Activated CD4-positive, alpha-beta T cell treated with anti-CD3 and anti-CD28 coated beads for 24 hours (primary cell): ENCODE measurements at regions not wholly inside any gene's neighbourhood (a gene's known extent, or its start where the extent isn't known, plus 50 kb on each side); places are given as distances from the start of the nearest gene placed in this dataset.

Experiments
- DNase-seq, 2 donors: peaks; one replicate each; pipeline ENCODE4 v3.0.0-alpha.2; 2020; ENCODE audit warnings: low read depth in 2 of 2

DNA sequence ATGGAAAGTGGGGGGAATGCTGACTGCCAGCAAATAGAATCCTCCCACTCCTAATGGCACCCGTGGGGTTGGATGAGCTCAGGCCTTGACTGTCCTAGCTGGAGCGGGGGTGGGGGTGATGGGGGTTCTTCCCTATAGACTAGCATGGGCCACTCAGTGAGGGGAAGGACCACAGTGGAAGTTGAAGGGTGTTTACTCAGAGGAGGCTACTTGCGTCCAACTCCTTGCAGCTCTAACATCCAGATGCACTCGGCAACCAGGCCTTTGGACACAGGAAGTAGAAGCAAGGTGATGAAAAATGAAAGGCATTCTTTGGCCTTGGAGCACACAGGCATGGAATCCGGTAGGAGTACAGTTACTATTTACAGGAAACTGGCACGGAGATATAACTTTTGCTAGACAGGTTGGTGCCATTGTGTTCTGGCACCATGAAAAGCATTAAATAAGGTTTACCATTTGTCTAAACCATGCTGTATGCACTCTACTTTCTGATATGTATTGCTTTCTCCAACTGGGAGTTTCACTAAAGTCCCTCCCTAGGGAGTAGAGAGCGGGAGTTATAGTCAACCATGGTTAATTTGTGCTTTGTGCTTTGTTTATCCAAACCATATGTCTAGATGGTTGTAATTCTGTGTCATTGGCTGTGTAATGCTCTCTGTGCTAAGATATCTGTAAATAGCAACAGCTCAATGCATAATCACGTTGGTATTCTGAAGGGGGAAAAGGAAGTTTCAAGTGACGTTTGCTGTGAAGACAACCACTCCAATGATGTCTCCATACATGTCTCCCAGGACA is 125.3 kb downstream of the TSHZ3 start:
- no peak for DNase-seq

DNA sequence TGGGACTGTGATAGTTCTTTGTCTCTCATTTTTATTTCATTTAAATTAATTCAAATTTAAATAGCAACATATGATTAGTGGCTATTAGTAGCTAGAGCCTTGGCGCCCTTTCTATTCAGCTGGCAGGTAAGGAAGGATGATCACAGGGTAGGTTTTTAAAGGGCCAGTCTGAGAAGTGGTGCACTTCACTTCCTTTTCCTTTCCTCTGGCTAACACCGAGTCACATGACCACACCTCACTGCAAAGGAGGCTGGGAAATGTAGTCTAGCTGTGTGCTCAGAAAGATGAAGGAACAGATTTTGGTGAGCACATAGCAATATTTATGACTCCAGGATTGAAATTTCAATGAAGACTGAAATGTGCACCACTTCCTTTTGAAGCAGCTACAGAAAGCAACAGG is 128.7 kb downstream of the TSHZ3 start:
- DNase-seq, result no peak

DNA sequence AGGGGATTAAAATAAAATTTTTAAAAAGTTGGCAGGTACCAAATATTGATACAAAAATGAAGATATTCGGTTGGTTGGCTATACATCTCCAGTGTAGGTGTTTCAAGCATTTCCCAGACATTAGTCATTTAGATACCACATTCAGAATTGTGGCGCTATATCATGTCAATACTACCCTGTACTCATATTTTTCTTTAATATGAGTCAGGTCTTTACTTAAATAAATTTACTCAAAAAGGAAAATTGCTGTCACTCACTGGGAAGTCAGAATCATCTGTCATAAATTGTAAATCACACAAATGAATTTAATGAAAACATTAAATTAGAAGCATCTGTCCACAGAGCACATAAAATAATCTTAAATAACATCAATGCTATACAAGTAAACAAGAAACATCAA is 134.2 kb downstream of the TSHZ3 start:
- DNase-seq, result no peak

DNA sequence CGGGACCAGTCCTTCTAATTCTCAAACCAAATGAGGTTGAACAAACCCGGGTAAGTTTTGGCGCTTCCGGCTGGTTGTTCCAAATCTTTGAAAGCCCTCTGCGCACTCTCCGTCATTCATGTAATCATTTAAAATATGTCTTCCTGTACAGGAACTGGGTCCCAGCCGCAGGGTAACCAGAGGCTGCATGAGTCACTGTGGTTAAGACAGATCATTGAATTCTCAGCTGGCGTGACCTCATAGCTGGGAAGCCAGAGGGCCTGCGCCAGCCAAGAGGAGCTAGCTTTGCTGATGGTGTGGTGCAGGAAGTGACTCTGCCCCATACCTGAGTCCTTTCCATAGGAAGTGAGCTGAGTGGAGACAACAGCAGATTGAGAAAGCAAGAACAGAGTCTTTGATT is 135.2 kb downstream of the TSHZ3 start:
- peak; percentile 75 to 80 for DNase-seq

DNA sequence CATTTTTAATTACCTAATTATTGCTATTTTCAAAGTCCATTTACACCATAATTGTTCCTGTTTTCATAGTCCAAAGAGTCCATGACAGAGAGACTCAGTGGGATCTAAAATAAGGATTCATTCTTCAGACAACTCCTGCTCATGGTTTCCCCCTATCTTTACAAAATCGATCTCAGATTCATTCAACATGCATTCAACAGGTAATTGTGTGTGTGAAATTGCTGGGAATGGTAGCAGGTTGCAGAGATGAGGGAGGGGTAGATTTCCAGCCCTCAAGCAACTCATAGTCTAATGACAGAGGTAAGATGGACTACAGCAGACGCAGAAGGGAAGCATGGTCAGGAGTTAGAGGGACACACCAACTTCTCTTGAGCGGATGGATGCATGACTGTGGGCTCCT is 138.1 kb downstream of the TSHZ3 start:
- no peak for DNase-seq

GRCh38 chr19:31205887-31206518 is 143.2 kb downstream of the TSHZ3 start:
- no peak for DNase-seq

- DNase-seq, result no peak
Measured at GRCh38 chr19:31204115-31204514, 145.1 kb downstream of the TSHZ3 start.

- DNase-seq, result no peak
Measured at GRCh38 chr19:31185261-31185660, 164.0 kb downstream of the TSHZ3 start.

GRCh38 chr19:31181535-31181934 is 167.7 kb downstream of the TSHZ3 start:
- DNase-seq, result no peak

GRCh38 chr19:31180907-31181306 is 168.3 kb downstream of the TSHZ3 start:
- DNase-seq, result no peak

DNA sequence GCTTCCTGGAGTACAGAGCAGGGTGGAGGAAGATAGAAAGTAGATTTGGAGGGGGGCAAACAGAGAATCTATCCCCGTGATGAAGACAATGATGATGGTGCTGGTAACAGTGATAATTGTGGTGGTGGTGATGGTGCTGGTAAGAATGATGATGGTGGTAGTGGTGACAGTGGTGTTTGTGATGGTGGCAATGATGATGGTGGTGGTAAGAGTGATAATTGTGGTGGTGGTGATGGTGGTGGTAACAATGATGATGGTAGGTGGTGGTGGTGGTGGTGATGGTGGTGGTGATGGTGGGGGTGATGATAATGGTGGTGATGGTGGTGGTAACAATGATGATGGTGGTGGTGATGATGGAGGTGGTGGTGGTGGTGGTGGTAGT is 169.8 kb downstream of the TSHZ3 start:
- no peak for DNase-seq

DNA sequence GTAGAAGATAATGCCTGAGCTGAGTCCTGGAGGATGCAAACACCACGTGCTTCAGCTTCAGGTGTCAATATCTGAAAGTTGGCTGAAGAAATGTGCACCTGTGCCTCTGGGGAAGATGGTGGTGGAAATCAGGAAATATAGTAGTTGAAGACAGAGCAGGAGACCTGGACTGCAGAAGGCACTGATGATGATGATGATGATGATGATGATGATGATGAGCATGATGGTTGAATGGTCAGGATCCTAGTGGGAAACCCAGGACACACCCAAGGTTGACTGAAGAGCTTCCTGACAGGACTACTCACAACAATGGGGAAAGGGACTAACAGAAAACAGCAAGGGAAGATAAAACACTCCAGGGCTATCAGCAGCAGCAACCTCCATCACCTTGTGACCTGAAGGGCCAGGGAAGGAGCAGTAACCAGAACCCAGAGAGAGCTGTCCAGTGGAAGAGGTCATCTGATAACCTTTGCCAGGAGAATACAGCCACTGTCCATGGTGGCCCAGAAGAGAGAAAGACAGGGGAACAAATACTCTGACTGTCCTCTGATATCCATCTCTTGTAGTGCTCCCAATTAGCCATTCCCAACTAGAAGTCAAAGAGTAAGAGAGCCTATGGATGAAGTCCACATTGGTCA is 170.3 kb downstream of the TSHZ3 start:
- no peak for DNase-seq

DNA sequence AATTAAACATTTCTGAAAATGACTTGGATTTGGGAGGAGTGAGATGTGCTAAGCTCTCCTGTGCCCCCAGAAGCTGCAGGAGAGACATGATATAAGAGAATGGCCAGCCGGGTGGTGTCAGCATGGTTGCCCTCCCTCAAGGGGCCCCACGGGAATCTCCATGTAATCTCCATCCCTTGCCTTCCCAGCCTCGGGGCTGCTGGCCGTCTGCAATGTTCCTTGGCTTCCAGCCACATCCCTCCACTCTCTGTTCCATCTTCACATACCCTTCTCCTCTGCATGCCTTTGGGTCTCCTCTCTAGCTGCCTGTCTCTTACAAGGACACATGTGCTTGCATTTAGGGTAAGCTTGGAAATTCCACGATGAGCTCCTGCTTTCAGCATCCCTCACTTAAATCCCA is 172.0 kb downstream of the TSHZ3 start:
- no peak for DNase-seq

DNA sequence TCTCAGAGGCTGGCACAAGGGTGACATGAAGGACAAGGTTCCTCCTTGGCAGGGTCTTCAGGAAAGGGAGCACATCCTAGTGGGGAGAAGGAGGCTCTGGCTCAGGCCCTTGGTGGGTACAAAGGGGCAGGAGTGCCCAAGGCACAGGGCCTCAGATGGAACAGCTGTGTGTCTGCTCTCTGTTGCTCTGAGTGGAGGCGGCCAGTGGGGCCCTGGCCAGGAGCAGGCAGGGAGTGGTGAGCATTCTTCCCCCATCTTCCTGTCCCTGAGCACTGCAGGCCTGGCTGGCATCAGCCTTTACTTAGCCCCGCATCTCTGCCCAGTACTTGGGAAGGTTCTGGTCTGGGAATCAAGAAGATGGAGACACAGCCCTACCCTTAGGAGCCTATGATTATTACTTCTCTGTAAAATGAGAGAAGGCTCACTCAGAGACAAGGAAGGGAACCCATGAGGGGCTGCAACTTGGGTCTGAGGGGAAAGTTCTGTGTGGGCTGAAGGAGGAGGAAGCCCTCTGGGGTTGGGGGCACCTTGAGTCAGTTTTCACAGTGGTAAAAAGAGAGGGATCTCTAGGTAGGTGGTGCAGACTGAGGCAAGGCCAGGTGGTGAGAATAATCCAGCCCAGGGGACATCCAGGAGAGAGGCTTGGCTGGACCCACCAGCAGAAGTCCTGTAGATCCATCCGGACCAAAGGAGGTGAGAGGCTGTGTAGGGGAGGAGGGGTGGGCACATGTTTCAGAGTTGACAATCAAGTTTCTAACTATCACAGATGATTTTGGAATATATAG is 173.5 kb downstream of the TSHZ3 start:
- no peak for DNase-seq

DNA sequence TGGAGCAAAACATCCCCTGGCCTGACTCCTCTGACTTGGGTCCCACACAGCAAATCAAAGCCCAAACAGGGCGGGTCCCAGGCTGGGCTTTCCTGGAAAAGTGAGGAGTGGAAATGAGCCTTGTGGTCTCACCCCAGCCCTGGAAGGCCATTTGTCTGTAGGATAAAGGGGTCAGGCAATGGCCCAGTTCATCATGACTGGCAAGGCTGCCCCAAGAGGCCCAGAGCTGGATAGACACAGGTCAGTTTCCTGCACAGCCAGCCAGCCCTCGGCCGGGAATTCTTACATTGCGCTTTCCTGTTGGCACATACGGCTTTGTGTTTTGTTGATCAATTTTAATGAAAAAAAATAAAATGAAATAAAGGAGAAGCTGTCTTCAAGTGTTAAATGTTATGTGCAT is 174.3 kb downstream of the TSHZ3 start:
- DNase-seq, result no peak

DNA sequence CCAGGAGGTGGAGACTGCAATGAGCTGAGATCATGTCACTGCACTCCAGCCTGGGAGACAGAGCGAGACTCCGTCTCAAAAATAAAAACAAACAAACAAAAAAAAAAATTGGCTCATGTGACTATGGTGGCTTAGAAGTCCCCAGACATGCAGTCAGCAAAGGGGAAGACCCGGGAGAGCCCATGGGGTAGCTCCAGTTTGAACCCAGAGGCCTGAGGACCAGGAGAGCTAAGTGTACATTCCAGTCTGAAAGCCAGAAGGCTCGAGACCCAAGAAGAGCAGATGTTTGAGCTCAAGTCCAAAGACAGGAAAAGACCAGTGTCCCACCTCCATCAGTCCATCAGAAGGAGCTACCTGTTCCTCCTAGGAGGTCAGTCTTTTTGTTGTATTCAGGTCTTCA is 175.2 kb downstream of the TSHZ3 start:
- DNase-seq, result no peak

DNA sequence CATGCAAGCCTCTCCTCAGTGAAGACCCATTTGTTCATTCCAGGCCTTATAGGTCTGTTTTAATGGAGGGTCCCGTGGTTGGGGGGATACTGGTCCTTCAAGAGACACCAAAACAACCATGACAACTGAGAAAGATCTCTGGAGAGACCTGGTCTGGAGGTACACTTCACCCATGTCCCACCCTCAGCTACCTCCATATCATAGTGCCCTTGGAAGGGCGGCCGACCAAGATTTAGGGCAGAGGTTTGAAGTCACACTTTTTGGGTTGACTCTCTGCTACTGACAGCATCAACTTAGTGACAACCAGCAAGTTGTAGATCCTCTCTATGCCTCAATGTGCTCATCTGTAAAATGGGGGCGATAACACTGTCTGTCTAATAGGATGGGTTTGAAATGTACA is 177.3 kb downstream of the TSHZ3 start:
- DNase-seq, result no peak

DNA sequence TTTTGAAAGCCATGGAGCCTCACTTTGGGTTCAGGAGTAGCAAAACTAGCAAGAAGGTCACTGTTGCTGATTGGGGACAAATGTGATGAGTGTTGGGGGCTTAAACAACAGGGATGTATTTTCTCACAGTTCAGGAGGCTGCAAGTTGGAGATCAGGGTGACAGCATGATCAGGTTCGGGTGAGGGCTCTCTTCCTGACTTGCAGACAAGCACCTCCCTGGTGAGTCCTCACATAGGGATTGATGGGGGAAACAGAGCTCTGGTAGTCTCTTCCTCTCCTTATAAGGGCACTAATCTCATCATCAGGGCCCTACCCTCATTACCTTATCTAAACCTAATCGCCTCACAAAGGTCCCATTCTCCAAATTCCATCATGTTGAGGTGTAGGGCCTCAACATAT is 179.2 kb downstream of the TSHZ3 start:
- no peak for DNase-seq

- no peak for DNase-seq
Measured at GRCh38 chr19:31168106-31168625, 181.1 kb downstream of the TSHZ3 start.

DNA sequence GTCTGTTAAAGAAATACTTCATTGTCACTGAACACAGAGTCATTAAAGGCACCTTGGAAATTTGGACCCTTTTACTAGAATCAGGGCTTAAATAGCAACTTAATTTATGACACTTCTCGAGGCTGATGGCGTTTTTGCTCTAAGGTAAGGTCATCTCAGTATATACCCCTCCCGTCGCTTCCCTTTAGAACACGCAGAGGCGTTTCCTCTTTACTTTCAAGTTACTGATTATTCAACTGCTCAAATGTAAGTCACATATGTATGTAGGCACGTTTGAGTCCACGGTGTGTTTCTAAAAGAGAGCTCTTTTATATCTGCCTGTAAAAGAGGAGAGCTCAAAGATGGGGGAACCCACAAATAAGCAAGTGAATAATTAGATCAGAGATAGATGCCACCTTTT is 181.5 kb downstream of the TSHZ3 start:
- no peak for DNase-seq

DNA sequence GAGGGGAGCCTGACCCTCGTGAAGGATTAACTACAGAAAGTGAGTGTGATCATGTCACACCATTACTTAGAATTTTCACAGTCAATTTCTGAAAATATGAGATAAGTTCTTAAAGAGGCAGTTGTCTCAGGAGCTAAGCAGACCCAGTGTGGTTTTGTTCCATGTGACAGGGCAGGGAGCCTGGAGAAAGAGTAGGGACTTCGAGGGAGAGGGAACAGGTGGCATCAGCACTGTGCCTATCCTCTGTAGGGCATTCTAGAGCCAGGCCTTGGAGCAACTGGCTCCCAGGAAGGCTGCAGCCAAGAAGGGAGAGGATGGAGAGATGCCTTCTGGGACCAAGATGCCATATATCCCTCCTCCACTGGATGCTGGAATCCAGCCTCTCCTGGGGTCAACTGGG is 183.0 kb downstream of the TSHZ3 start:
- DNase-seq, result no peak

GRCh38 chr19:31164791-31165251 is 184.4 kb downstream of the TSHZ3 start:
- no peak for DNase-seq
